H9 (cell line): ENCODE measurements at regions not wholly inside any gene's neighbourhood (a gene's known extent, or its start where the extent isn't known, plus 50 kb on each side); places are given as distances from the start of the nearest gene placed in this dataset.

Experiments
- DNase-seq: peaks from one replicate; pipeline ENCODE4 v3.0.0-alpha.2; 2017
- H2AFZ ChIP-seq: one replicate; pipeline ENCODE4 v1.6.1; 2013; ENCODE audit warnings: mild to moderate bottlenecking, low read length, control low read depth, moderate library complexity
- H2AK5ac ChIP-seq: 2 replicates; pipeline ENCODE4 v1.6.1; 2013; ENCODE audit warnings: low read length, control low read depth, mixed read lengths; ENCODE audit not compliant: insufficient read length
- H2BK120ac ChIP-seq: one replicate; pipeline ENCODE4 v1.6.1; 2013; ENCODE audit warnings: low read depth, mild to moderate bottlenecking, low read length, control low read depth, inconsistent platforms; ENCODE audit not compliant: poor library complexity, severe bottlenecking
- H2BK12ac ChIP-seq: 2 replicates; pipeline ENCODE4 v1.6.1; 2013; ENCODE audit warnings: low read length, control low read depth, mixed read lengths, low read depth; ENCODE audit not compliant: insufficient read length
- H2BK15ac ChIP-seq: 2 replicates; pipeline ENCODE4 v1.6.1; 2013; ENCODE audit warnings: low read depth, low read length, control low read depth
- H2BK20ac ChIP-seq: one replicate; pipeline ENCODE4 v1.6.1; 2013; ENCODE audit warnings: low read depth, mild to moderate bottlenecking, low read length, control low read depth, inconsistent platforms; ENCODE audit not compliant: poor library complexity, severe bottlenecking
- H2BK5ac ChIP-seq: 2 replicates; pipeline ENCODE4 v1.6.1; 2013; ENCODE audit warnings: low read length, control low read depth, mixed read lengths; ENCODE audit not compliant: insufficient read length
- H3K14ac ChIP-seq: 2 replicates; pipeline ENCODE4 v1.6.1; 2013; ENCODE audit warnings: low read length, control low read depth; ENCODE audit not compliant: insufficient read depth
- H3K18ac ChIP-seq: 2 replicates; pipeline ENCODE4 v1.6.1; 2013; ENCODE audit warnings: low read depth, mild to moderate bottlenecking, mixed read lengths, low read length, control low read depth; ENCODE audit not compliant: insufficient read length
- H3K23ac ChIP-seq: 2 replicates; pipeline ENCODE4 v1.6.1; 2013; ENCODE audit warnings: low read length, control low read depth, mixed read lengths, low read depth; ENCODE audit not compliant: insufficient read length
- H3K23me2 ChIP-seq: 2 replicates; pipeline ENCODE4 v1.6.1; 2013; ENCODE audit warnings: low read depth, mild to moderate bottlenecking, mixed read lengths, low read length, control low read depth; ENCODE audit not compliant: insufficient read length, poor library complexity, severe bottlenecking
- H3K27ac ChIP-seq: 2 replicates; pipeline ENCODE4 v1.5.1; 2013; ENCODE audit warnings: low read length, control low read depth, mixed read lengths, low read depth; ENCODE audit not compliant: insufficient read length
- H3K27me3 ChIP-seq: 2 replicates; pipeline ENCODE4 v1.6.1; 2013; ENCODE audit warnings: low read length, control low read depth, inconsistent platforms; ENCODE audit not compliant: insufficient read depth
- H3K4ac ChIP-seq: 2 replicates; pipeline ENCODE4 v1.6.1; 2013; ENCODE audit warnings: low read depth, mild to moderate bottlenecking, control low read depth, inconsistent platforms, low read length, moderate library complexity
- H3K4me1 ChIP-seq: 2 replicates; pipeline ENCODE4 v1.6.1; 2013; ENCODE audit warnings: low read length, control low read depth, inconsistent platforms; ENCODE audit not compliant: insufficient read depth
- H3K4me2 ChIP-seq: 2 replicates; pipeline ENCODE4 v1.6.1; 2013; ENCODE audit warnings: low read length, control low read depth, mixed read lengths; ENCODE audit not compliant: insufficient read length, insufficient read depth
- H3K56ac ChIP-seq: 2 replicates; pipeline ENCODE4 v1.6.1; 2013; ENCODE audit warnings: low read depth, mild to moderate bottlenecking, mixed read lengths, low read length, control low read depth; ENCODE audit not compliant: insufficient read length
- H3K79me1 ChIP-seq: 2 replicates; pipeline ENCODE4 v1.6.1; 2013; ENCODE audit warnings: low read depth, mild to moderate bottlenecking, moderate library complexity, low read length, control low read depth, inconsistent platforms; ENCODE audit not compliant: insufficient read depth, poor library complexity, severe bottlenecking
- H3K79me2 ChIP-seq: 2 replicates; pipeline ENCODE4 v1.6.1; 2013; ENCODE audit warnings: low read length, control low read depth, inconsistent platforms; ENCODE audit not compliant: insufficient read depth
- H3K9ac ChIP-seq: 2 replicates; pipeline ENCODE4 v1.6.1; 2013; ENCODE audit warnings: low read length, control low read depth, mixed read lengths; ENCODE audit not compliant: insufficient read length; ENCODE audit errors: extremely low read depth
- H3K9me3 ChIP-seq: one replicate; pipeline ENCODE4 v1.6.1; 2013; ENCODE audit warnings: low read depth, low read length, inconsistent platforms; ENCODE audit not compliant: control insufficient read depth
- H3T11ph ChIP-seq: one replicate; pipeline ENCODE4 v1.6.1; 2013; ENCODE audit warnings: mild to moderate bottlenecking, low read length, control low read depth, inconsistent platforms
- H4K20me1 ChIP-seq: one replicate; pipeline ENCODE4 v1.6.1; 2013; ENCODE audit not compliant: control insufficient read depth, insufficient read length, insufficient read depth
- H4K5ac ChIP-seq: 2 replicates; pipeline ENCODE4 v1.6.1; 2013; ENCODE audit warnings: low read depth, mild to moderate bottlenecking, mixed read lengths, low read length, control low read depth; ENCODE audit not compliant: insufficient read length
- H4K8ac ChIP-seq: replicated peaks from 2 replicates; pipeline ENCODE4 v1.6.1; 2013; ENCODE audit warnings: low read length, control low read depth, mixed read lengths, low read depth; ENCODE audit not compliant: insufficient read length
- H4K91ac ChIP-seq: 2 replicates; pipeline ENCODE4 v1.6.1; 2013; ENCODE audit warnings: low read depth, mild to moderate bottlenecking, moderate library complexity, mixed read lengths, low read length, control low read depth; ENCODE audit not compliant: insufficient read length
- H3K27ac Mint-ChIP-seq, 3 experiments: 2 replicates in 2 of 3; 3 replicates in 1 of 3; pipeline ENCODE4 v1.8.0; 2020 to 2021; ENCODE audit warnings: mixed read lengths in 3 of 3, mild to moderate bottlenecking in 1 of 3, moderate library complexity in 1 of 3
- H3K27me3 Mint-ChIP-seq: 2 replicates; pipeline ENCODE4 v1.8.0; 2021; ENCODE audit warnings: low read depth, mild to moderate bottlenecking, moderate library complexity, mixed read lengths
- H3K36me3 Mint-ChIP-seq, 3 experiments: 2 replicates in 2 of 3; 3 replicates in 1 of 3; pipeline ENCODE4 v1.8.0; 2020 to 2021; ENCODE audit warnings: low read depth in 3 of 3, mixed read lengths in 3 of 3; ENCODE audit not compliant: insufficient read depth in 1 of 3
- H3K4me1 Mint-ChIP-seq, 2 experiments: 2 replicates each; pipeline ENCODE4 v1.8.0; 2020; ENCODE audit warnings: mixed read lengths in 2 of 2
- H3K4me3 Mint-ChIP-seq, 2 experiments: 2 replicates in 1 of 2; 3 replicates in 1 of 2; pipeline ENCODE4 v1.8.0; 2020 to 2021; ENCODE audit warnings: mild to moderate bottlenecking in 2 of 2, mixed read lengths in 2 of 2, moderate library complexity in 1 of 2
- H3K9me3 Mint-ChIP-seq, 2 experiments: 2 replicates in 1 of 2; 3 replicates in 1 of 2; pipeline ENCODE4 v1.8.0; 2020; ENCODE audit warnings: mild to moderate bottlenecking in 2 of 2, mixed read lengths in 2 of 2, moderate library complexity in 1 of 2
- WGBS: extraction: QIAGEN DNeasy Blood & Tissue Kit; methylation state at CpG from one replicate; pipeline ENCODE4 v1.1.7; 2013; ENCODE audit warnings: missing lambda C conversion rate, low lambda C conversion rate, mixed read lengths; ENCODE audit not compliant: insufficient read length; ENCODE audit errors: extremely low coverage; 5-methylcytosine and 5-hydroxymethylcytosine counted together
- TF ChIP-seq, protein P1 (sequence below): fragments of 200-600 bp; sonication (generic); conservative IDR thresholded peaks from 3 replicates; pipeline ENCODE4 v1.8.0; 2021; ENCODE audit warnings: antibody characterized with exemption, mild to moderate bottlenecking

DNA sequence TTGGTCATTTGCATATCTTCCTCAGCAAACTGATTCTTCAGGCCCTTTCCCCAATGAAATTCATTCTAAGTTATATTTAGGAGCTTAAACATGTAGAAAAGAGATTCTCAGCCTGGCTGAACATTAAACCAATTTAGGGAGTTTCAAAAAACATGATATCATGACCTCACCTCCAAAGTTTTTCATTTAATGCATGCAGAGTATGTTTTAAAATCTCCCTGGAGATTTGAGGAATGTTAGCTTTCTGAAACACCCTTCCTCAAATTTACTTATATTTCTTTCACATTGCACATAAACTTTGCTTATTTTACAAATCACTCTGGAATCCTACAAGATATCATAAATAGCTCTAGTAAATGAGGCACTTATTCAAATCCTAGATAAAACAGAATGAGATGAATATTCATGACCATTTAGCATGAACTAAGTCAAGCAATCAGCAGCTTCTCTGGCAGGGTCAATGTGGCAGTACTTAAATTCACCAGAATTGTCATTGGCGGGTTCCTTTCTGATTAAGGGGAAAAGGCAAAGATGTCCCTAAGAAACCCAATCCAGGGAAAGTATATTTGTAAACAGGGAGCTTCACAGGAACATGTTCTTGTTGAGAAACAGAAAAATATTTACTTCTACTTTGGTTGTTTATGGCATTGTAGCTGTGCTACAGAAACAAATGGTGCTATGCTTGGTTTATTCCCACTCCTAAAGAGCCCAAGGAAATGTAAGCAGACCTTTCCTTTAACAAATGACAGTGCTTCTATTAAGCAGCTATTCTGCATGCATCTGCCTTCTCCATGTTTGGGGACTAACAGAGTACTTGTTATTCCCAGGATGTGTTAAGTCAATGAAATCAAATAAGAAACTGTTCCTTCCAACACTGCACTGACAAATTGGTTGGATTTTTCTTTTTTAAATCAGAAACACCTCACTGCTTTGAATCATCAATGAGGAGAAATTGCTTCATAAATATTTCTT is 162.3 kb downstream of the C11orf87 start:
- no peak overlapping the region for H3K27ac Mint-ChIP-seq
- Histone ChIP-seq H3K56ac (no peak overlapping the region), H3K14ac (no peak overlapping the region), H3K79me1 (no peaks in the 10 kb centered on the region), H2BK20ac (no peak overlapping the region), H3K27ac (no peak overlapping the region), H3K4ac (no peak overlapping the region), H2BK5ac (no peak overlapping the region), H2AK5ac (no peak overlapping the region), H4K8ac (no peak overlapping the region), H3K4me2 (no peak overlapping the region), H3K4me1 (no peaks in the 10 kb centered on the region; the same call in 1 of the 2 replicates), H2BK15ac (no peak overlapping the region), H4K5ac (no peak overlapping the region), H3K9me3 (no peaks in the 10 kb centered on the region), H3K23ac (no peak overlapping the region), H4K91ac (no peak overlapping the region), H4K20me1 (no peaks in the 10 kb centered on the region), H3T11ph (no peak overlapping the region), H2AFZ (no peak overlapping the region), H3K27me3 (no peaks in the 10 kb centered on the region), H3K79me2 (no peaks in the 10 kb centered on the region), H2BK120ac (no peak overlapping the region), H2BK12ac (no peak overlapping the region), H3K18ac (no peak overlapping the region), H3K9ac (no peak overlapping the region), H3K23me2 (no peaks in the 10 kb centered on the region)
- no peak overlapping the region for H3K4me3 Mint-ChIP-seq
- H3K4me1 Mint-ChIP-seq: peaks cover 4 to 6% of the 10 kb centered on the region in 2 experiments
- H3K9me3 Mint-ChIP-seq: no peaks in the 10 kb centered on the region
- WGBS: no CpG with 5 or more reads among the region's 1 CpG
- H3K27me3 Mint-ChIP-seq: no peaks in the 10 kb centered on the region
- no peaks in the 10 kb centered on the region for H3K36me3 Mint-ChIP-seq
- no peak for DNase-seq
- TF ChIP-seq, protein P1, sequence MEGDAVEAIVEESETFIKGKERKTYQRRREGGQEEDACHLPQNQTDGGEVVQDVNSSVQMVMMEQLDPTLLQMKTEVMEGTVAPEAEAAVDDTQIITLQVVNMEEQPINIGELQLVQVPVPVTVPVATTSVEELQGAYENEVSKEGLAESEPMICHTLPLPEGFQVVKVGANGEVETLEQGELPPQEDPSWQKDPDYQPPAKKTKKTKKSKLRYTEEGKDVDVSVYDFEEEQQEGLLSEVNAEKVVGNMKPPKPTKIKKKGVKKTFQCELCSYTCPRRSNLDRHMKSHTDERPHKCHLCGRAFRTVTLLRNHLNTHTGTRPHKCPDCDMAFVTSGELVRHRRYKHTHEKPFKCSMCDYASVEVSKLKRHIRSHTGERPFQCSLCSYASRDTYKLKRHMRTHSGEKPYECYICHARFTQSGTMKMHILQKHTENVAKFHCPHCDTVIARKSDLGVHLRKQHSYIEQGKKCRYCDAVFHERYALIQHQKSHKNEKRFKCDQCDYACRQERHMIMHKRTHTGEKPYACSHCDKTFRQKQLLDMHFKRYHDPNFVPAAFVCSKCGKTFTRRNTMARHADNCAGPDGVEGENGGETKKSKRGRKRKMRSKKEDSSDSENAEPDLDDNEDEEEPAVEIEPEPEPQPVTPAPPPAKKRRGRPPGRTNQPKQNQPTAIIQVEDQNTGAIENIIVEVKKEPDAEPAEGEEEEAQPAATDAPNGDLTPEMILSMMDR: no peak
